LHCN-M2 (cell line): ENCODE measurements at regions not wholly inside any gene's neighbourhood (a gene's known extent, or its start where the extent isn't known, plus 50 kb on each side); places are given as distances from the start of the nearest gene placed in this dataset.

Source experiments
- DNase-seq: peaks from one replicate; pipeline ENCODE4 v3.0.0-alpha.2; 2012; ENCODE audit warnings: low read depth

- DNase-seq, result peak; percentile 5
These were observed 124.3 kb downstream of the TRIM29 start for GRCh38 chr11:120013325-120014250.

- DNase-seq, result no peak
These were observed 125.7 kb downstream of the TRIM29 start for GRCh38 chr11:120012245-120012644.

- no peak for DNase-seq
These were observed 126.1 kb downstream of the TRIM29 start for GRCh38 chr11:120011836-120012235.

GRCh38 chr11:120010775-120011174 is 127.1 kb downstream of the TRIM29 start:
- DNase-seq, result no peak

- DNase-seq, result no peak
These were observed 128.0 kb downstream of the TRIM29 start for GRCh38 chr11:120009938-120010337.

GRCh38 chr11:120007144-120007543 is 130.8 kb downstream of the TRIM29 start:
- DNase-seq, result no peak

- DNase-seq, result no peak
These were observed 133.2 kb downstream of the TRIM29 start for GRCh38 chr11:120004723-120005122.

GRCh38 chr11:120001178-120002090 is 136.5 kb downstream of the TRIM29 start:
- DNase-seq, result no peak

GRCh38 chr11:119999220-119999619 is 138.7 kb downstream of the TRIM29 start:
- no peak for DNase-seq

- DNase-seq, result no peak
These were observed 141.4 kb downstream of the TRIM29 start for GRCh38 chr11:119996556-119996955.

- DNase-seq, result no peak
These were observed 142.0 kb downstream of the TRIM29 start for GRCh38 chr11:119995730-119996491.

GRCh38 chr11:119993722-119994121 is 144.2 kb downstream of the TRIM29 start:
- DNase-seq, result no peak

GRCh38 chr11:119992171-119993051 is 145.5 kb downstream of the TRIM29 start:
- DNase-seq, result no peak

- DNase-seq, result no peak
These were observed 146.2 kb downstream of the TRIM29 start for GRCh38 chr11:119991669-119992068.

- no peak for DNase-seq
These were observed 146.9 kb downstream of the TRIM29 start for GRCh38 chr11:119991022-119991404.

GRCh38 chr11:119990309-119991021 is 147.4 kb downstream of the TRIM29 start:
- no peak for DNase-seq

GRCh38 chr11:119989159-119989821 is 148.6 kb downstream of the TRIM29 start:
- DNase-seq, result no peak

- no peak for DNase-seq
These were observed 152.4 kb downstream of the TRIM29 start for GRCh38 chr11:119985551-119985950.

- no peak for DNase-seq
These were observed 154.1 kb downstream of the TRIM29 start for GRCh38 chr11:119983816-119984215.
